GM21528 (cell line): ENCODE measurements at regions not wholly inside any gene's neighbourhood (a gene's known extent, or its start where the extent isn't known, plus 50 kb on each side); places are given as distances from the start of the nearest gene placed in this dataset.

Experiments used
- ATAC-seq: cut with Tn5 transposase; IDR thresholded peaks from one replicate; pipeline ENCODE4 v1.9.1; 2021; ENCODE audit warnings: mild to moderate bottlenecking, moderate library complexity; ENCODE audit not compliant: unreplicated experiment, low FRiP score

DNA sequence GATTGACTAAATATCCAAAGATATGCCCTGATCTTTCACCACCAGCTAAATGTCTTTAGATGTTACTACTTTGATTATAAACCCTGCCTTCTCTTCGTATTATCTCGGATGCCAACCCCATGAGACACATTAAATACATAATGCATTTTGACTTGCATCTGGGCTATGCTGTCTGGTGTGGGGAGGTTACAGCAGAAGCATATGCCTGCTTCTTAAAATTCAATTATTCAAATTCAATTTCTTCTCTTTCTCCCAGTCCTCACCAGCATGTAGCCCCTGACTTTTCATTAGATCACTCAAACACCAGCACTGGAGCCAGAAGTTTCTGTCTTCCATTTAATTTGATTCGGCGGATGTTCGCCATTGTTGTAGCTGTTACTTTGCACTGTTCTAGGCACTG is 360.7 kb upstream of the CAMK1G start:
- ATAC-seq, result no peak

GRCh38 chr1:209223791-209224190 is 359.7 kb upstream of the CAMK1G start:
- ATAC-seq, result no peak

DNA sequence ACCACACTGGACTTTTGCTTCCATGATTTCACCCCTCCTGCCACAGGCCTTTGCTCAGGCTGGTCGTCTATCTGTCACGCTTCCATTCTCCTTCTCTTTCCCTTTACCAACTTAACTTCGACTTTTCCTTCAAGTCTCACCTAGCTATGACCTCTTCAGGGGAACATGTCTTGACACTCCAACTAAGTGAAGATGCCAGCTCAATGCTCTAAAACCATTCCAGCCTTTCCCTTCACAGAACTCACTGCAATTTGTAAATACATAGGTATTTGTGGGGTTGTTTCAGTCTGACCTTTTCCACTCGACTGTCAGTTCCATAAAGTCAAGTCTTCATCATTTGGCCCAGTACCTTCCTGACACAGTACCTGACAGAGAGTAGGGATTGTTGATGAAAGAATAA is 358.6 kb upstream of the CAMK1G start:
- no peak for ATAC-seq

- no peak for ATAC-seq
These were observed 356.3 kb upstream of the CAMK1G start for GRCh38 chr1:209227171-209227570.

DNA sequence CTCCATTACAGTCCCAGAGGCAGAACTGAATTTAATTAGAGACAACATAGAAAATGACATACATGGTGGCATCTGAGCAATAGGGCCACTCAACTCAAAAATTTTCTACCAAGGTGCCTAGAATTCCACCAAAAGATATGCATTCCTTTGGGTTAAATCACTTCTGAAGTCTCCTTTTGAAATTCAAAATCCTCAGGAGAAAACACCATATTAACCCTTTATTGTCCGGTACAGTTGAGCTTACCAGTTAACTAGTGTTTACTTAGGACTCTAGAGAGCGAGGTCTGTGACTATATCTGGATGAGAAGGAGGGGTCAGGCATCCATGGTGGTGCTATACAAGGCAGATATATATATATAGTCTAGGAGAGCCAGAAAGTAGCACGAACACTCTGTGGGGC is 355.6 kb upstream of the CAMK1G start:
- ATAC-seq, result no peak

GRCh38 chr1:209229494-209230061 is 353.9 kb upstream of the CAMK1G start:
- ATAC-seq, result no peak

DNA sequence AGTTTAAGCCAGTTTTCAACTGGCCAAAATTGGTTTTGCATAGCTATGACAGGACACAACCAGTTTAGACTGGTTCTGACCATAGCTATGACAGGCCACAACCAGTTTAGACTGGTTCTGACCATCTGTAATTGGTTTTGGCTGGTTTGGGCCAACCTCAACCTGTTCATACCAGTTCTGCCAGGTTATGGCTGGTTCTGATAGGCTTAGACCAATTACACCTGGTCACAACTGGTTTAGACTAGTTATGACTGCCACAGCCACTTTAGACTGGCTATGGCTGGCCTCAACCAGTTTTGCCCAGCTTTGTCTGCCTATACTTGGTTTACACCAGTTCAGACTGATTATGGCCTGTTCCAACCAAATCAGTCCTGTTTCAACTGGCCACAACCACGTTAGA is 353.2 kb upstream of the CAMK1G start:
- no peak for ATAC-seq

GRCh38 chr1:209231476-209232156 is 351.9 kb upstream of the CAMK1G start:
- no peak for ATAC-seq

DNA sequence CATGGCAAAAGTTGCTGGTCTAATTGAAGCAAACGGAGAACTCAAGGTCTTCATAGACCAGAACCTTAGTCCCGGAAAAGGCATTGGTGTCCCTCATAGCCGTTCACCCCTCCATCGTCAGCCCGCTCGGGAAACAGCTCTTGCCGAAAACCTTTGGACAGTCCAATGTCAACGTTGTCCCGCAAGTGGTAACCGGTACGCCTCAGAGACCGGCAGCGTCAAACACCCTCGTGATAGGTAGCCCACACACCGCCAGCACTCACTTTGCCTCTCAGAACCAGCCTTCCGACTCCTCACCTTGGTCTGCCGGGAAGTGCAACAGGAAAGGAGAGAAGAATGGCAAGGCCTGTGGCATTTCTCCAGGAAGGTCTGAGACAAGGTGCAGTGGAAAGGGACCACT is 351.3 kb upstream of the CAMK1G start:
- ATAC-seq, result no peak

- ATAC-seq, result no peak
These were observed 350.8 kb upstream of the CAMK1G start for GRCh38 chr1:209232759-209233158.

DNA sequence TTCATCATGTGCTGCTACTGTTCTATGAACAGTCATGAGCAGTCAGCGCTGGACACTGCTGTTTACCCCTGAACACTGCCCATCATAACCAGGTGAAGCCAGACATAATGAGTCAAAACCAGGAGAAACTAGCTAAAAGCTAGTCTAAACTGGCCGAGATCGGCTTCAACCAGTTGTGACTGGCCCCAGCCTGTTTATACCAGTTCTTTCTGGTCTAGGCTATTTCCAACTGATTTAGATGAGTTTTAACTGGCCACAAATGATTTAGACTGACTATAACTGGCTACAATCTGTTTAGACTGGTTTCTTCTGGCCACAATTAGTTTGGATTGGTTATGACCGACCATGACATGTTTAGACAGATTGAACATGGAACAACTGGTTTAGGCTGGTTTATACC is 348.3 kb upstream of the CAMK1G start:
- ATAC-seq, result no peak

- ATAC-seq, result no peak
These were observed 345.2 kb upstream of the CAMK1G start for GRCh38 chr1:209238356-209238755.

DNA sequence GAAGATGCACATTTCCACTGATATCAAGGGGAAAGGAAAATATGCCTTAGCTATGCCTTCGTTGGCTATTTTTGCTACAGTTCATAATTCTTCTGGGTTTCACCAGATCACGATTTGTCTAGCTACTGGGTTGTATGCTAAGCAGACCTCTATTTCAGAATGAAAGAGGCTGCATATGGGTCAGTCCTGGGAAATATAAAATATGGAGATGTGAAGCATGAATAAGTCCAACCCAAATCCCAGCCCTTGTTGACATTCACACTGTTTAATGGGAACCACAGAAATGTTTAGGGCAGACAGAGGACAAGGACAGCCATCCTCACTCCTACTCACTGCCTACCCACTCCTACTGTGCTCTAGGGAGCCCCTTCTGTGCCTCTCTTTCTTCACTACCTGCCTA is 343.2 kb upstream of the CAMK1G start:
- no peak for ATAC-seq

DNA sequence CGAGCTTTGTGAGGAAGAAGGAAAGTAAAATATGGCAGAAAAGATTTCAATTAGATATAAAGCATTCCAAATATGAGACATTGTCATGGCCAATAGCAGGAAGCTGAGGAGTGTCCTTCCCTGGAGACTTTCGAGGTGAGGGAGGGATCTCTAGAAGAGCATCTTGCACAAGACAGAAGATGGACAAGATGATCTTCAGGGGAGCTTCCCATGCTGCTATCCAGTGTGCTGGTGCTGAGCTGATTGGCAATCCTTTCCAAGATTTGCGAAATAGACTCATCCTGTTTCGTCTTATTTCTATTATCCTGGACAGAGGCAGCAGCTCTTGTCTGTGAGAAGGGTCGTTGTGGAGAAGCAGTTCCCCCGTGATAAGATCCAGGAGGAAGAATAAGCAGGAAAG is 342.0 kb upstream of the CAMK1G start:
- no peak for ATAC-seq

- ATAC-seq, result peak; percentile 93
These were observed 334.8 kb upstream of the CAMK1G start for GRCh38 chr1:209248649-209249279.

DNA sequence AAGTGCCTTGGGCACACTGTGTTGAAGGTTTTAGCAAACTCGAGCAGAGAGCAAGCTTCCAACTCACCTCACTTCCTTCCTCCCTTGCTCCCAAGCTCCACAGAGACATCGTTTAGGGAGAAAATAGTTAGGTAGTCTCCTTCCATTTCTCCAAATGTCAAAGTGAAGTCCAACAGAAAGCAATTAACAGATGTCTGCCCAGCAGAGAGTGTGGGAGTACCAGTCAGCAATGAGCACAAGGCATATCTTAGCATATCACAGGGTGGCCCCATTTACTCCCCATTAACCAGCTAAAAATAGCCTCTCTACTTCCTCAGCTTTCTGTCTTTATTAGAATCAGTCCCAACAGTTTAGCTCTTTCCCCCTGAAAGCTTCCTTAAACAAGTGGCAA is 334.2 kb upstream of the CAMK1G start:
- ATAC-seq, result no peak

DNA sequence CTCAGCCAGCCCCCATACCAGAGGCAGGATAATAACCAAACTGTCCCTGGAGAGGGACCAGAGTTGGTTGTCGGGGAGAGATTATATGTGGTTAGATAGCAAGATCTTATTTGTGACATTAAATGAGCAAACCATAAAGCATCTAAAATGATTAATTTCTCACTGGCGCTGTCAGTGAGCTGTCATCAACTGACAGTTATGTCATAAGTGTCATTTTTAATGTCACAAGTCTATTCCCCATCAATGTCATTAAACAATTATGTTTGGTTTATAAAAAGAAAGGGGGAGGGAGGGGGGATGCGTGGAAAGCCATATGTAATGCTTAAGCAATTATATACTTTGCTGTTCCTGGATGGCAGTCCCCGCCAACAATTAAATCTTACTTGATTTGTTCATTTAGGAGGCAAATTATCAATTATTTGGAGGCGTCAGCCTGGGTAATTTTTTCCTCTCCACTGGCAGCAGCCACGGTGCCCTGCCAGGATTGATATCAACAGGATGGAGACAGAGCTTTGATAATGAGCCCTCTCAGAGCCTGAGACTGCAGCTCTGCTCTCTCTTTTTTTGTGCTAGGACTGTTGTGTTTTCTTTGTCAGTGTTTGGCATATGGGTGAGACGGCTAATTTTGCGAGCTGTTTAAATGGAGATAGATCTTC is 333.6 kb upstream of the CAMK1G start:
- ATAC-seq, result no peak

GRCh38 chr1:209250861-209251636 is 332.5 kb upstream of the CAMK1G start:
- no peak for ATAC-seq

DNA sequence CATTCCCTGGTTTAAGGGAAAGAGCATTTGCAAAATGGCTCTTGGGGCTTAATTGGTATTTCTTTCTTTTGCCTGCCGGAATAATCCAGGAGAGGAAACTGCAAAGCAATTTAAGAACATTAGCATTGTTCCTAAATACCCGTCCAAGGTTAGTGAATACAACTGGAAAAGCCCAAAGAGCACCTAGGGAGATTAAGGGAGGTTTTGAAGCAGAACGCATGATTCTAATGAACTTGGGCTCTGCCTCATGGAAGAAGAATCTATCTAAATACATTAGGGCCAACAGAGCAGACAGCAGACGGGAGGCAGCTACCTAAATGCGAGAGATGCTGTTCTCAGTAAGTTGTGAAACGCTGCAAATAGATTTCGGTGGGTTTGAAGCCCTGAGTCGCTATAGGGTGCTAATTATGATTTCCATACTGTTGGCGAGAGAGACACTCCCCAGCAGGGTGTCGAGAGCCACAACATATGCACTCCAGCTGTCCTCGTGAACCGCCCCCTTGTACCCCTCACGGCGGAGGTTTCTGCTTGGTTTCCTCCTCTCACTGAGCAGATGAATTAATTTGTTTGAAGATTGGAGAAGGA is 326.7 kb upstream of the CAMK1G start:
- no peak for ATAC-seq

DNA sequence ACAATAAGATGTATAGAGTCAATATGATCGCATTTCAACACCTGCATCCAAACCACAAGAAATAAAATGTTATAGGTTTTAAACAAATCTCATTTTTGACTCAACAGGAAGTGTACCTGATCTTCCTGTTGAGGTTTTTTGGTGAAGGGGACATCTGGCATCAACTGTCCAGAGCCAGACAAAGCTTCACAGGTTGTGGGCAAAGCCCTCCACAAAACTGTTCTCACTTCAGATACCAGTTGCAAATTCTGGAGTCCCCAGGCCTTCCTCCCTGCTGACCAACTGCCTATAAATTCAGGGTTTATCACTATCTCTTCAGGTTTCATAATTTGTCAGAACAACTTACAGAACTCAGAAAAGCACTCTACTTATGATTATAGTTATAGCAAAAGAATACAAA is 326.1 kb upstream of the CAMK1G start:
- ATAC-seq, result no peak

DNA sequence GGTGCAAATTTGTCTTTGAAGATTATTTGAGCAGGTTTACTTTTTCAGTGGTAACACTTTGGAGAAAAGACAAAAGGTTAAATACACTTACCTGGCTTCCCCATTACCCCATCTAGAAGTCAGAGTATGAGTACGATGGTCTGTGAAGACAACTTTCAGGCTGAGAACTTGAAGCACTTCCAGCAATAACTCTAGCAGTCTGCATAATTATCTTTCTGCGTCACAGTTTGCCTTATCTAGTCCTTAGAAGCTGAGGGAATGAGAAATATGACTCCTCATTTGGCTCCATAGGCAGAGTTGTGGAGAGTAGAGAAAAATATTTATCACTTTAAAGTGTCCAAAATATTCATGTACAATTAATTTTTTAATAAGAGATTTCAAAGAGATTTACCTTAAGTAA is 323.4 kb upstream of the CAMK1G start:
- ATAC-seq, result no peak
